Activated CD8-positive, alpha-beta T cell treated with anti-CD3 and anti-CD28 coated beads for 36 hours (primary cell): ENCODE measurements at regions not wholly inside any gene's neighbourhood (a gene's known extent, or its start where the extent isn't known, plus 50 kb on each side); places are given as distances from the start of the nearest gene placed in this dataset.

ENCODE experiments used
- ATAC-seq: fragments of 200-7000 bp; cut with Tn5 transposase; one replicate; pipeline ENCODE4 v1.10.0; 2021; ENCODE audit warnings: mild to moderate bottlenecking, moderate library complexity
- CTCF ChIA-PET: fragments of 350-600 bp; sonication (Branson Sonifier 250); formaldehyde crosslinking; loops from one replicate; lab custom pipeline; 2021; ENCODE audit warnings: antibody characterized with exemption; lab: Charles Lee
- POLR2A ChIA-PET: fragments of 350-600 bp; sonication (Branson Sonifier 250); formaldehyde crosslinking; loops from one replicate; lab custom pipeline; 2021; ENCODE audit warnings: antibody characterized with exemption; lab: Charles Lee
- DNase-seq: peaks from one replicate; pipeline ENCODE4 v3.0.0-alpha.2; 2020
- H3K27ac Mint-ChIP-seq: one replicate; pipeline ENCODE4 v1.8.0; 2021; ENCODE audit warnings: mild to moderate bottlenecking, mixed read lengths
- H3K27me3 Mint-ChIP-seq: one replicate; pipeline ENCODE4 v1.8.0; 2021; ENCODE audit warnings: mixed read lengths
- H3K36me3 Mint-ChIP-seq: one replicate; pipeline ENCODE4 v1.8.0; 2021; ENCODE audit warnings: low read depth, mixed read lengths
- H3K4me1 Mint-ChIP-seq: one replicate; pipeline ENCODE4 v1.8.0; 2021; ENCODE audit warnings: low read depth, mixed read lengths
- H3K4me3 Mint-ChIP-seq: one replicate; pipeline ENCODE4 v1.8.0; 2021; ENCODE audit warnings: mild to moderate bottlenecking, moderate library complexity, mixed read lengths
- H3K9me3 Mint-ChIP-seq: one replicate; pipeline ENCODE4 v1.8.0; 2021; ENCODE audit warnings: mixed read lengths
- CTCF ChIP-seq: fragments of 200-600 bp; IDR thresholded peaks from one replicate; pipeline ENCODE4 v1.8.0; 2022; ENCODE audit warnings: antibody characterized with exemption, mild to moderate bottlenecking
- intact Hi-C: fragments of 100-400 bp; cut with micrococcal nuclease; formaldehyde crosslinking; loops from one replicate; pipeline ENCODE4 v1.10.0; 2022

GRCh38 chr5:176187276-176188062 lies 50.8 kb upstream of the SIMC1 start:
- POLR2A ChIA-PET: no interaction called here
- H3K9me3 Mint-ChIP-seq: no peaks in the 10 kb centered on the region
- H3K27ac Mint-ChIP-seq: no peak overlapping the region
- CTCF ChIA-PET: no interaction called here
- H3K4me3 Mint-ChIP-seq: no peak overlapping the region
- no peak for ATAC-seq
- no peak for DNase-seq
- H3K36me3 Mint-ChIP-seq: no peaks in the 10 kb centered on the region
- no peak for TF ChIP-seq CTCF
- intact Hi-C loops: no loop called here
- no peaks in the 10 kb centered on the region for H3K4me1 Mint-ChIP-seq
- H3K27me3 Mint-ChIP-seq: peaks cover 1% of the 10 kb centered on the region

- H3K27ac Mint-ChIP-seq: no peak overlapping the region
- H3K9me3 Mint-ChIP-seq: no peaks in the 10 kb centered on the region
- ChIA-PET POLR2A (no interaction called here), CTCF (no interaction called here)
- H3K27me3 Mint-ChIP-seq: peaks cover 1% of the 10 kb centered on the region
- no peaks in the 10 kb centered on the region for H3K4me1 Mint-ChIP-seq
- DNase-seq (no peak), ATAC-seq (no peak)
- H3K4me3 Mint-ChIP-seq: no peak overlapping the region
- intact Hi-C loops: no loop called here
- TF ChIP-seq CTCF: no peak
- H3K36me3 Mint-ChIP-seq: no peaks in the 10 kb centered on the region
These were observed 50.1 kb upstream of the SIMC1 start for GRCh38 chr5:176188085-176188484.
